Fibroblast of mammary gland (primary cell): ENCODE measurements at regions not wholly inside any gene's neighbourhood (a gene's known extent, or its start where the extent isn't known, plus 50 kb on each side); places are given as distances from the start of the nearest gene placed in this dataset.

Source experiments
- DNase-seq: peaks from one replicate; pipeline ENCODE4 v3.0.0-alpha.2; 2010; ENCODE audit warnings: low read depth
- H3K4me3 ChIP-seq: 2 replicates; pipeline ENCODE4 v1.5.1; 2011; ENCODE audit warnings: low read depth, mild to moderate bottlenecking, low read length, moderate library complexity; ENCODE audit not compliant: control insufficient read depth
- TF ChIP-seq, protein P1 (sequence below): conservative IDR thresholded peaks from 2 replicates; pipeline ENCODE4 v1.5.1; 2011; ENCODE audit warnings: low read depth, low read length, inconsistent platforms; ENCODE audit not compliant: control insufficient read depth, insufficient read depth

DNA sequence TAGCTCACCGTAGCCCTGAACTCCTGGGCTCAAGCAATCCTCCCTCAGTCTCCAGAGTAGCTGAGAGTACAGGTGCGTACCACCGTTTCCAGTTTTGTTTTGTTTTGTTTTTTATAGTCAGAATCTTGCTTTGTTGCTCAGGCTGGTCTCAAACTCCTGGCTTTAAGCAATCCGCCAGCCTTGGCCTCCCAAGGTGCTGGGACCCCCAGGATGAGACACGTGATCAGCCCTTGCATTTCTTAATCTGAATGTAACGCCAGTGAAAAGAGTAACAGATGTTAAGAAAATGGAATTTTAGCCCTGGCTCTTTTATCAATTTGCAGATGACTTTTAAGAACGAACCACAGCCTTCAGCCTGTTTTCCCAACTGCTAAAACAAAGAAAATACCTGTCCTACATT, 451.3 kb downstream of the SHQ1 start:
- H3K4me3 ChIP-seq = no peak overlapping the region
- TF ChIP-seq, protein P1, sequence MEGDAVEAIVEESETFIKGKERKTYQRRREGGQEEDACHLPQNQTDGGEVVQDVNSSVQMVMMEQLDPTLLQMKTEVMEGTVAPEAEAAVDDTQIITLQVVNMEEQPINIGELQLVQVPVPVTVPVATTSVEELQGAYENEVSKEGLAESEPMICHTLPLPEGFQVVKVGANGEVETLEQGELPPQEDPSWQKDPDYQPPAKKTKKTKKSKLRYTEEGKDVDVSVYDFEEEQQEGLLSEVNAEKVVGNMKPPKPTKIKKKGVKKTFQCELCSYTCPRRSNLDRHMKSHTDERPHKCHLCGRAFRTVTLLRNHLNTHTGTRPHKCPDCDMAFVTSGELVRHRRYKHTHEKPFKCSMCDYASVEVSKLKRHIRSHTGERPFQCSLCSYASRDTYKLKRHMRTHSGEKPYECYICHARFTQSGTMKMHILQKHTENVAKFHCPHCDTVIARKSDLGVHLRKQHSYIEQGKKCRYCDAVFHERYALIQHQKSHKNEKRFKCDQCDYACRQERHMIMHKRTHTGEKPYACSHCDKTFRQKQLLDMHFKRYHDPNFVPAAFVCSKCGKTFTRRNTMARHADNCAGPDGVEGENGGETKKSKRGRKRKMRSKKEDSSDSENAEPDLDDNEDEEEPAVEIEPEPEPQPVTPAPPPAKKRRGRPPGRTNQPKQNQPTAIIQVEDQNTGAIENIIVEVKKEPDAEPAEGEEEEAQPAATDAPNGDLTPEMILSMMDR = no peak
- no peak for DNase-seq

DNA sequence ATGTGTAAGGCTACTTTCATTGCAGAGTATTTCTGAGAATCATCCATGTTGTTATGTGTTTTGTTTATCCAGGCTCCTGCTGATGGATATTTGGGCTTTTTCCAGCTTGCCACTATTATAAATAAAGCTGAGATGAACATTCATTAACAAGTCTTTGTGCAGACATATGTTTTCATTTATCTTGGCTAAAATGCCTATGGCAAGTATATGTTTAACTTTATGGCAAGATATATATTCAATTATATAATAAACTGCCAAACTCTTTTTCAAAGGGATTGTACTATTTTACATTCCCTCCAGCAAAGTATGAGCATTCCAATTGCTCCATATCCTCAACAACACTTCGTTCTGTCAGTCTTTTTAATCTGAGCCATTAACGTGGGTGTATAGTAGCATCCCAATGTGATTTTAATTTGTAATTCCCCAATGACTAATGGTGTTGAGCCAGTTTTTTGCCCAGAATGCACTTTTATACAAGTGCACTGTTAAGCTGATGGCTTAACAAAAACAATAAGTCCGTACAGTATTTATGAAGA, 452.4 kb downstream of the SHQ1 start:
- H3K4me3 ChIP-seq = no peak overlapping the region
- peak; percentile 73 for DNase-seq
- TF ChIP-seq, protein P1 = no peak

DNA sequence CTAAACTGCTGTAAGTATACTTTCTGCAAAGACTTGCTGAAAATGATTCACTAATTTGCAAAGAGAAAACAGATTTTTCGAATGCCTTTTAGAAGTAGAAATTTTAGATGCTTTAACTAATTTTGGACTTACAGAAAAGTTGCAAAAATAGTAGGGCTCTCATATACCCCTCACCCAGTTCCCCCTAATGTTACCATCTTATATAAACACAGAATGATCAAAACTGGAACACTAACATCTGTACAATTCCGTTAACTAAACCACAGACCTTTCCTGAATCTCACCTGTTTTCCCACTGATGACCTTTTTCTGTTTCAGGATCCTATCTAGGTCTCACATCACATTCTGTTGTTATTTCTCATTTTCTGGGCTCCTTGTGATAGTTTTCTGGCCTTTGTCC, 454.8 kb downstream of the SHQ1 start:
- no peak for DNase-seq
- no peak overlapping the region for H3K4me3 ChIP-seq
- TF ChIP-seq, protein P1 = no peak

DNA sequence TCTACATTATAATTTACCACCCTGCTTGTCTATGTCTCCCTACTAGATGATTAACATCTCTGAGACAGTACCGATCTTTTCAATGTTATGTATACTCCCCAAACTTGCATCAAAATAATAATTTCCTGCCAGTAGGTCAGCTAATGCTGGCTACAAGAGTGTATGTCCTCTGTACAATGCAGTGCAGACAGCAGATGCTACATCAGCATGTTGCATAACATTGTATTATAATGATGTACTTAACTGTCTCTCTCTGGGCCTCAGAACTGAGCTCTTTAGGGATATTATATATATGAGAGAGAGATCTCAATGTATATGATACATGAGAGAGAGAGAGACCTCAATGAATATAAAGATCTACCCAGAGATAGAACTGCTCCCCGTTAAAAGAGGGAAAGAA, 456.6 kb downstream of the SHQ1 start:
- H3K4me3 ChIP-seq = no peak overlapping the region
- DNase-seq = peak; percentile 18
- TF ChIP-seq, protein P1 = no peak

DNA sequence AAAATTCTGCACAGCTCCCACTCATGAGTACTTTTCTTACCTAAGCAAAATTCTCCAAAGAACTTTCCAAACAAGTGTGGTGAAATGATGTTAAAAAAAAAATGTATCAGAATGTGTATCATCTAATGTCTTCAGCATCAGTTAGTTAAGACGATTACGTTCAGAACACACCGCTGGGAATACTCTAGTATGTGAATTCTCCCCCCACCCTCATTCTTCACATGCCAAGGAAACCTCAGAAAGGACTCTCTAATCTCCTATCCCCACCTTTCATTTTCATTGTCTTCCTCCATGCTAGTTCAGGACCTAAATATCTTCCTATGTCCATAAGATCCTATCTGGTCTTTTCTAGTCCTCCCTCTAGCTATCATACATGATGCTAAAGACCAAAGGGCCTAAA, 457.4 kb downstream of the SHQ1 start:
- TF ChIP-seq, protein P1 = no peak
- peak; percentile 39 for DNase-seq
- H3K4me3 ChIP-seq = no peak overlapping the region

DNA sequence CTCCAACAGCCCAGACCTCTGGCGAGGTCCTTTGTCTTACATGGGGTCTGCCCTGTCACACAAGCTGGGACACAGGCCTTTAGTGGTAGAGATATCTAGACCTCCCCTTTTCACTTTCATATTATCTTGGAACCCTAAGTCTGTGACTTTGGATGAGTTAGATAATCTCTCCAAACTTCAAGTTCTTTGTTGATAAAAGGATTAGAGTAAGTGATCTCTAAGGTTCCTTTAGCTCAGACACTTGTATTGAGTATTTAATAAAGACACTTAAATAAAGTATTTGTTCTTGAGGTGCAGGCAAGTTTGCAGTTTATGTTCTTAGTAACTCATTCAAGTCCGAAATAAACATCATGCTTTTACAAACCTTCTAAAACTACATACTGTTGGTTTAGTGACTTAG, 459.6 kb downstream of the SHQ1 start:
- TF ChIP-seq, protein P1 = no peak
- no peak overlapping the region for H3K4me3 ChIP-seq

DNA sequence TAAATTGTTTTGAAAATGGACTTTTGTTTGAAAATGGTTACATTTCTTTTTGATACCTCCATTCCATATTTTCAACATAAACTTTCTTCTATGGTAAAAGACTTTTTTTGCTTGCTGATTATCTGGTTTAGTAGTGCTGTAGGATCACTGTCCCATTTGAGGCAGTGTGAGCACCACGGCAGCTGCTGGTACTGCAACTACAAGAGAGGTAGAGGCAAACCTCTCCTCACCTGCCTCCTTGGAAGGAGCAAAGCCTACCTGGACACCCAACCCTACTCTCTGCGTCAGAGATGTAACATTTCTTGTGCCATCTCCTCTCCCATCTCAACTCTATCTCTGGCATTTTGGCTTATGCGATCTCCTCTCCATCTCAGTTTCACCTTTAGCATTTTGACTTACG, 460.1 kb downstream of the SHQ1 start:
- TF ChIP-seq, protein P1 = no peak
- H3K4me3 ChIP-seq = no peak overlapping the region
- no peak for DNase-seq

More for the DNA sequence above, 459.6 kb downstream of the SHQ1 start:
- no peak for DNase-seq
